PC-3 (cell line): ENCODE measurements at regions not wholly inside any gene's neighbourhood (a gene's known extent, or its start where the extent isn't known, plus 50 kb on each side); places are given as distances from the start of the nearest gene placed in this dataset.

ENCODE experiments used
- ATAC-seq: fragments of 200-7000 bp; cut with Tn5 transposase; 2 replicates; pipeline ENCODE4 v1.9.1; 2020; ENCODE audit warnings: mild to moderate bottlenecking, moderate library complexity
- BruUV-seq: library from RNA; stranded (reverse); fragments of 400-500 nt; replicated peaks from 2 replicates; lab custom pipeline; 2021; lab: Mats Ljungman, UMichigan
- CTCF ChIA-PET: fragments of 300-600 bp; sonication (Branson Sonifier 250); formaldehyde crosslinking; loops from one replicate; lab custom pipeline; 2022; ENCODE audit warnings: antibody characterized with exemption; lab: Charles Lee
- POLR2A ChIA-PET: fragments of 300-600 bp; sonication (Branson Sonifier 250); formaldehyde crosslinking; loops from one replicate; lab custom pipeline; 2022; ENCODE audit warnings: antibody characterized with exemption; ENCODE audit not compliant: unreplicated experiment; lab: Charles Lee
- DNase-seq: peaks from one replicate; pipeline ENCODE4 v3.0.0-alpha.2; 2015
- H2AFZ ChIP-seq: fragments of 300-600 bp; sonication (generic); 2 replicates; pipeline ENCODE4 v1.6.0; 2016; ENCODE audit warnings: antibody characterized with exemption, low read length
- H3F3A ChIP-seq: fragments of 300-600 bp; sonication (generic); one replicate; pipeline ENCODE4 v1.6.0; 2017; ENCODE audit warnings: antibody characterized with exemption, low read length, control low read depth, mild to moderate bottlenecking; ENCODE audit not compliant: unreplicated experiment
- H3K27ac ChIP-seq: fragments of 300-600 bp; sonication (generic); 2 replicates; pipeline ENCODE4 v1.5.1; 2016; ENCODE audit warnings: mild to moderate bottlenecking, low read length
- H3K27me3 ChIP-seq: fragments of 300-600 bp; sonication (generic); 2 replicates; pipeline ENCODE4 v1.6.1; 2016; ENCODE audit warnings: low read length, mixed read lengths
- H3K36me3 ChIP-seq: fragments of 300-600 bp; sonication (generic); 2 replicates; pipeline ENCODE4 v1.6.1; 2016; ENCODE audit warnings: low read depth, mixed run types, low read length, mixed read lengths
- H3K4me1 ChIP-seq: fragments of 300-600 bp; sonication (generic); 2 replicates; pipeline ENCODE4 v1.5.1; 2016; ENCODE audit warnings: low read length; ENCODE audit not compliant: insufficient read depth
- H3K4me2 ChIP-seq: fragments of 300-600 bp; sonication (generic); 2 replicates; pipeline ENCODE4 v1.6.0; 2016; ENCODE audit warnings: low read length
- H3K4me3 ChIP-seq: fragments of 300-600 bp; sonication (generic); 2 replicates; pipeline ENCODE4 v1.5.1; 2016; ENCODE audit warnings: mild to moderate bottlenecking, low read length, mixed read lengths
- H3K79me2 ChIP-seq: fragments of 300-600 bp; sonication (generic); 2 replicates; pipeline ENCODE4 v1.6.1; 2017; ENCODE audit warnings: low read length, mixed read lengths
- H3K9ac ChIP-seq: fragments of 300-600 bp; sonication (generic); 2 replicates; pipeline ENCODE4 v1.6.0; 2016; ENCODE audit warnings: mild to moderate bottlenecking, low read length
- H3K9me2 ChIP-seq: fragments of 300-600 bp; sonication (generic); replicated peaks from 2 replicates; pipeline ENCODE4 v1.6.1; 2016; ENCODE audit warnings: mixed run types, low read length, mixed read lengths
- H3K9me3 ChIP-seq: fragments of 300-600 bp; sonication (generic); 2 replicates; pipeline ENCODE4 v1.6.1; 2016; ENCODE audit warnings: low read length, mixed read lengths
- H4K20me1 ChIP-seq: fragments of 300-600 bp; sonication (generic); 2 replicates; pipeline ENCODE4 v1.6.1; 2016; ENCODE audit warnings: low read length, mixed read lengths
- EZH2 ChIP-seq: fragments of 300-600 bp; sonication (generic); IDR thresholded peaks from one replicate; pipeline ENCODE4 v1.6.1; 2017; ENCODE audit warnings: antibody characterized with exemption, mild to moderate bottlenecking, low read length; ENCODE audit not compliant: unreplicated experiment
- EZH2phosphoT487 ChIP-seq: fragments of 300-600 bp; sonication (generic); IDR thresholded peaks from 2 replicates; pipeline ENCODE4 v1.6.1; 2018; ENCODE audit warnings: mild to moderate bottlenecking, antibody characterized with exemption, low read length, borderline replicate concordance
- intact Hi-C: fragments of 100-400 bp; cut with micrococcal nuclease; formaldehyde crosslinking; loops from 2 replicates; pipeline ENCODE4 v1.9.0; 2023
- TF ChIP-seq, protein P1 (sequence below): fragments of 300-600 bp; sonication (generic); conservative IDR thresholded peaks from 2 replicates; pipeline ENCODE4 v1.5.1; 2017; ENCODE audit warnings: antibody characterized with exemption, low read depth, mild to moderate bottlenecking, low read length

DNA sequence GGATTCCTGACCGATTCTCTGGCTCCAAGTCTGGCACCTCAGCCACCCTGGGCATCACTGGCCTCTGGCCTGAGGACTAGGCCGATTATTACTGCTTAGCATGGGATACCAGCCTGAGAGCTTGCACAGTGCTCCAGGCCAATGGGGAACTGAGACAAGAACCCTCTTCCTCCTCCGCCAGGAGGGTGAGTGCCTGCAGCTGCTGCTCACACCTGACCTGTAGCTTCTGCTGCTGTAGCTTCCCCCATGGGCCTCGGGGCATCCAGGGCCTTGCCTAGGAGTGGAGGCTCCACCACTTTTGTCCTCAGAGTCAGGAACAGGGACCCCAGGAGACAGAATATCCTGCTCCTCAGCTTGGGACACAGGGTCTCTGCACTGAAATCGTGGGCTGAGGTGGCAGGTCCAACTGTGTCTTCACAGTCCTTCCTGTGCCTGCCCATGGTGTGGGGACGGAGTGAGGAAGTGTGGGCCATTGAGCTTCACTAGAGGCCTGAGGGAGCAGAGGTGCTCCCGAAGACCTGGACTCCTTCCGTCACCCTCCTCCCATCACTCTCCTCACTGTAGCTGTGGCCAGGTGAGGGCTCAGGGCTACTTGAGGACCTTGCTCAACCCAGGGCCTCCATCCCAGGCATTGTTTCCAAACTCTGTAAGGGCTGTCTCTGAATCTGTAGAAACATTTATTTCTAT, 103.8 kb downstream of the ZNF280B start:
- CTCF ChIA-PET: no interaction called here

DNA sequence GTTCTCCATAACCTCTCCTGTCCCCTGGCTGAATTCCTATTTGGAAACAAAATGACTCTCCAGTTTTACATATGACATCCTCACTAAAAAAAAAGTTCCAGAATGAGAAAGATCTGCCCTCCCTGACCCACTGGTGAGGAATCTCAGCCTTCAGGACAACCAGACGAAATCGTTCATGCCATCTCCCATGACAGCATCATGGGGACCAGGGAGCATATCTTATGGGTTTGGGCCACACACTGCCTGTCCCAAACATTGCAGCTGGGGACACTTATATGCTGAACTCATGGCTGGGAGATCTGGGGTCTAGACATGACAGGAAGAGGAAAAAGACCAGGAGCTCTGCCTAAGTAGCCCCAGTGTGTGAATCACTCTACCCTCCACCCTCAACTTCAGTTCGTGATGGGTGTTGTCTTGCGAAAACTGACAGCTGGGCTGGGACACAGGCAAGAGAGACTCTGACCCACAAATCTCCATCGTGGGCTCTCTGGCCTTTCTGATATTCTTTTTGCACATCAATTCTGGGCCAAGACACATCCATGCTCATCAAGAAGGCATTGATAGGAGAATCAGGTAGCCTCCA, 102.0 kb downstream of the ZNF280B start:
- Histone ChIP-seq H3F3A (no peaks in the 10 kb centered on the region), H3K27ac (no peak overlapping the region), H4K20me1 (no peaks in the 10 kb centered on the region), H3K9ac (no peak overlapping the region), H3K27me3 (peaks cover 10% of the 10 kb centered on the region), H3K4me1 (no peaks in the 10 kb centered on the region), H3K4me2 (no peak overlapping the region), H3K9me2 (no peaks in the 10 kb centered on the region), H3K79me2 (no peaks in the 10 kb centered on the region), H3K36me3 (no peaks in the 10 kb centered on the region), H3K9me3 (no peaks in the 10 kb centered on the region), H2AFZ (no peak overlapping the region), H3K4me3 (no peak overlapping the region)
- no TSS peak for BruUV-seq
- POLR2A ChIA-PET: no interaction called here
- ATAC-seq (no peak), DNase-seq (no peak)
- intact Hi-C loops: no loop called here
- CTCF ChIA-PET: no interaction called here
- TF ChIP-seq EZH2 (no peak), EZH2phosphoT487 (no peak)
- TF ChIP-seq, protein P1, sequence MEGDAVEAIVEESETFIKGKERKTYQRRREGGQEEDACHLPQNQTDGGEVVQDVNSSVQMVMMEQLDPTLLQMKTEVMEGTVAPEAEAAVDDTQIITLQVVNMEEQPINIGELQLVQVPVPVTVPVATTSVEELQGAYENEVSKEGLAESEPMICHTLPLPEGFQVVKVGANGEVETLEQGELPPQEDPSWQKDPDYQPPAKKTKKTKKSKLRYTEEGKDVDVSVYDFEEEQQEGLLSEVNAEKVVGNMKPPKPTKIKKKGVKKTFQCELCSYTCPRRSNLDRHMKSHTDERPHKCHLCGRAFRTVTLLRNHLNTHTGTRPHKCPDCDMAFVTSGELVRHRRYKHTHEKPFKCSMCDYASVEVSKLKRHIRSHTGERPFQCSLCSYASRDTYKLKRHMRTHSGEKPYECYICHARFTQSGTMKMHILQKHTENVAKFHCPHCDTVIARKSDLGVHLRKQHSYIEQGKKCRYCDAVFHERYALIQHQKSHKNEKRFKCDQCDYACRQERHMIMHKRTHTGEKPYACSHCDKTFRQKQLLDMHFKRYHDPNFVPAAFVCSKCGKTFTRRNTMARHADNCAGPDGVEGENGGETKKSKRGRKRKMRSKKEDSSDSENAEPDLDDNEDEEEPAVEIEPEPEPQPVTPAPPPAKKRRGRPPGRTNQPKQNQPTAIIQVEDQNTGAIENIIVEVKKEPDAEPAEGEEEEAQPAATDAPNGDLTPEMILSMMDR: no peak

More for the DNA sequence above, 103.8 kb downstream of the ZNF280B start:
- Histone ChIP-seq H3K4me1 (no peaks in the 10 kb centered on the region), H3K27ac (no peak overlapping the region), H3K36me3 (no peaks in the 10 kb centered on the region), H3K4me3 (no peak overlapping the region), H3F3A (no peaks in the 10 kb centered on the region), H3K79me2 (no peaks in the 10 kb centered on the region), H3K27me3 (peaks cover 10% of the 10 kb centered on the region), H3K9me3 (no peaks in the 10 kb centered on the region), H2AFZ (no peak overlapping the region), H3K9me2 (no peaks in the 10 kb centered on the region), H3K9ac (no peak overlapping the region), H3K4me2 (no peak overlapping the region), H4K20me1 (no peaks in the 10 kb centered on the region)
- POLR2A ChIA-PET: no interaction called here
- TF ChIP-seq, protein P1: no peak
- no peak for TF ChIP-seq EZH2phosphoT487
- TF ChIP-seq EZH2: no peak
- intact Hi-C loops: no loop called here
- DNase-seq (no peak), ATAC-seq (no peak)
- BruUV-seq: no TSS peak

DNA sequence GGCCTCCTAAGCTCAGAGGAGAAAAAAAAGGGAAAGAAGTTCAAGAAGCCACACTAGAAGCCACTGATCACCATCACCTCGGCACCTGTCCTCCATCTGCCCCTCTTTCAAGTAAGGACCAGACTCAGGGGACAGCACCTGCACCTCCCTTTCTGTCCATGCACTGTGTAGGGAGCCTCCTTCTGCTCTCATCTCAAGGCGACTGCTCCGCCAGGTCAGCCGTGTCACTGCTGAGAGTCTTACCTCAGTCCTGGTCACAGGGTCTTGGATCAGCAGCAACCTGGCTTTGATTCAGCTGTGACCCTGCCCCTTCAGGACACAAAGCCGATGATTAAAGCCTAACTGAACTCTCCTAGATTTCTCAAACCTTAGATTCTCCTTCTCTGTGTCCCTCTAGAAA, 101.5 kb downstream of the ZNF280B start:
- Histone ChIP-seq H3K79me2 (no peaks in the 10 kb centered on the region), H3K4me3 (no peak overlapping the region), H4K20me1 (no peaks in the 10 kb centered on the region), H3F3A (no peaks in the 10 kb centered on the region), H3K9me2 (no peaks in the 10 kb centered on the region), H3K27ac (no peak overlapping the region), H3K27me3 (peaks cover 11% of the 10 kb centered on the region), H3K9me3 (no peaks in the 10 kb centered on the region), H3K9ac (no peak overlapping the region), H3K4me1 (no peaks in the 10 kb centered on the region), H2AFZ (no peak overlapping the region), H3K4me2 (no peak overlapping the region), H3K36me3 (no peaks in the 10 kb centered on the region)
- CTCF ChIA-PET: interaction anchor here (0.6 kb wide), 1 partner anchor 68 kb away, joined by 3 read pairs; no protein-coding TSS in a partner anchor
- no peak for ATAC-seq
- no peak for DNase-seq
- BruUV-seq: no TSS peak
- TF ChIP-seq, protein P1: no peak
- TF ChIP-seq EZH2 (no peak), EZH2phosphoT487 (no peak)
- POLR2A ChIA-PET: no interaction called here
- intact Hi-C loops: no loop called here
